HepG2 (cell line): ENCODE measurements at regions not wholly inside any gene's neighbourhood (a gene's known extent, or its start where the extent isn't known, plus 50 kb on each side); places are given as distances from the start of the nearest gene placed in this dataset.

Experiments
- ATAC-seq: fragments of 200-7000 bp; cut with Tn5 transposase; 3 replicates; pipeline ENCODE4 v1.9.1; 2020; ENCODE audit warnings: mild to moderate bottlenecking, moderate library complexity
- BruUV-seq: library from RNA; stranded (reverse); fragments of 400-500 nt; replicated peaks from 2 replicates; lab custom pipeline; 2021; lab: Mats Ljungman, UMichigan
- CTCF ChIA-PET: fragments of 300-600 bp; formaldehyde crosslinking; extraction: SDS; loops from one replicate; lab custom pipeline; 2021; ENCODE audit warnings: low total read pairs, inconsistent platforms, low intra/inter-chr PET ratio; lab: Yijun Ruan, JAX
- POLR2A ChIA-PET: fragments of 350-600 bp; sonication (Branson Sonifier 250); formaldehyde crosslinking; loops from one replicate; lab custom pipeline; 2020; ENCODE audit warnings: antibody characterized with exemption, inconsistent platforms; lab: Yijun Ruan, JAX
- DNase-seq: peaks from one replicate; pipeline ENCODE4 v3.0.0-alpha.2; 2015; ENCODE audit warnings: low spot score
- FAIRE-seq: peaks from 3 replicates; lab custom pipeline; 2011; peaks lifted over from hg19 to GRCh38; lab: Jason Lieb, UNC
- H2AFZ ChIP-seq: one replicate; pipeline ENCODE4 v1.6.1; 2011; ENCODE audit warnings: low read length, inconsistent platforms
- H3K27ac ChIP-seq: fragments of 300-600 bp; 3 replicates; pipeline ENCODE4 v1.8.0; 2011; ENCODE audit warnings: mixed run types, mild to moderate bottlenecking, mixed read lengths, low read length, inconsistent platforms; ENCODE audit not compliant: insufficient read depth; ENCODE audit errors: extremely low read length
- H3K27me3 ChIP-seq, 2 experiments: fragments of 200-600 bp in 1 of 2; 2 replicates in 1 of 2; 3 replicates in 1 of 2; pipeline versions ENCODE4 v1.6.0 to v1.8.0; 2011; ENCODE audit warnings: low read length in 2 of 2, mild to moderate bottlenecking in 2 of 2, moderate library complexity in 2 of 2, inconsistent platforms in 1 of 2; ENCODE audit not compliant: insufficient read depth in 2 of 2, control insufficient read depth in 1 of 2
- H3K36me3 ChIP-seq, 2 experiments: fragments of 200-600 bp in 1 of 2; replicated peaks in 1 of 2; 2 replicates in 1 of 2; 3 replicates in 1 of 2; pipeline versions ENCODE4 v1.5.1 to v1.8.0; 2011; ENCODE audit warnings: low read length in 2 of 2, inconsistent platforms in 1 of 2; ENCODE audit not compliant: insufficient read depth in 2 of 2, control insufficient read depth in 1 of 2
- H3K4me1 ChIP-seq: 2 replicates; pipeline ENCODE4 v1.5.1; 2012; ENCODE audit warnings: low read length, inconsistent platforms; ENCODE audit not compliant: insufficient read depth
- H3K4me2 ChIP-seq: 2 replicates; pipeline ENCODE4 v1.6.0; 2011; ENCODE audit warnings: low read depth, low read length, inconsistent platforms
- H3K4me3 ChIP-seq, 3 experiments: fragments of 200-600 bp in 1 of 3; sonication (generic), shearing (Covaris generic) in 1 of 3; replicated peaks in 1 of 3; 2 replicates each; pipeline ENCODE4 v1.5.1; 2011 to 2016; ENCODE audit warnings: low read length in 3 of 3, inconsistent platforms in 2 of 3, low read depth in 2 of 3, mild to moderate bottlenecking in 2 of 3, control low read depth in 1 of 3, mixed read lengths in 1 of 3; ENCODE audit not compliant: insufficient read depth in 1 of 3
- H3K79me2 ChIP-seq: one replicate; pipeline ENCODE4 v1.6.1; 2011; ENCODE audit warnings: low read length, inconsistent platforms; ENCODE audit not compliant: insufficient read depth
- H3K9ac ChIP-seq: 2 replicates; pipeline ENCODE4 v1.6.0; 2011; ENCODE audit warnings: mild to moderate bottlenecking, low read depth, low read length, inconsistent platforms; ENCODE audit not compliant: insufficient read depth
- H3K9me3 ChIP-seq: 2 replicates; pipeline ENCODE4 v1.5.1; 2012; ENCODE audit warnings: mild to moderate bottlenecking, low read length
- H4K20me1 ChIP-seq: 2 replicates; pipeline ENCODE4 v1.6.0; 2011; ENCODE audit warnings: inconsistent platforms, mild to moderate bottlenecking, low read length, moderate library complexity; ENCODE audit not compliant: insufficient read depth
- ARID3A ChIP-seq: IDR thresholded peaks from 2 replicates; pipeline ENCODE4 v1.6.1; 2012; ENCODE audit warnings: low read depth, low read length, improper control_type of control experiment
- E2F5 ChIP-seq: sonication (generic); formaldehyde crosslinking; conservative IDR thresholded peaks from 2 replicates; pipeline ENCODE4 v1.4.0; 2020; ENCODE audit warnings: missing genetic modification reagents
- FOXM1 ChIP-seq: sonication (generic); formaldehyde crosslinking; IDR thresholded peaks from 2 replicates; pipeline ENCODE4 v1.5.0; 2020; ENCODE audit warnings: missing genetic modification reagents
- KDM6A ChIP-seq: IDR thresholded peaks from 2 replicates; pipeline ENCODE4 v1.6.1; 2016; ENCODE audit warnings: low read depth
- MXD4 ChIP-seq: IDR thresholded peaks from 2 replicates; pipeline ENCODE4 v1.6.1; 2016; ENCODE audit warnings: mild to moderate bottlenecking, missing biosample characterization, missing genetic modification reagents
- NAIF1 ChIP-seq: sonication (generic); formaldehyde crosslinking; IDR thresholded peaks from 2 replicates; pipeline ENCODE4 v1.5.0; 2020; ENCODE audit warnings: mild to moderate bottlenecking, missing genetic modification reagents, borderline replicate concordance
- NFYC ChIP-seq: IDR thresholded peaks from 2 replicates; pipeline ENCODE4 v1.6.1; 2016; ENCODE audit warnings: missing genetic modification reagents, missing compliant biosample characterization
- SAP130 ChIP-seq: IDR thresholded peaks from 2 replicates; pipeline ENCODE4 v1.6.1; 2016; ENCODE audit warnings: low read depth
- SMYD3 ChIP-seq: sonication (generic); formaldehyde crosslinking; IDR thresholded peaks from 2 replicates; pipeline ENCODE4 v1.8.1; 2023; ENCODE audit warnings: mild to moderate bottlenecking, missing genetic modification reagents
- TBX2 ChIP-seq: sonication (generic); formaldehyde crosslinking; IDR thresholded peaks from 2 replicates; pipeline ENCODE4 v1.5.0; 2020; ENCODE audit warnings: missing genetic modification reagents, mild to moderate bottlenecking, borderline replicate concordance
- ZNF609 ChIP-seq: sonication (generic); formaldehyde crosslinking; IDR thresholded peaks from 2 replicates; pipeline ENCODE4 v1.4.0; 2020; ENCODE audit warnings: mild to moderate bottlenecking, missing genetic modification reagents, borderline replicate concordance
- ZNF639 ChIP-seq: conservative IDR thresholded peaks from 2 replicates; pipeline ENCODE4 v1.6.1; 2018; ENCODE audit warnings: missing genetic modification reagents
- ZZZ3 ChIP-seq: sonication (generic); formaldehyde crosslinking; IDR thresholded peaks from 2 replicates; pipeline ENCODE4 v1.4.0; 2020; ENCODE audit warnings: missing genetic modification reagents, mild to moderate bottlenecking, borderline replicate concordance
- WGBS: methylation state at CpG from one replicate; pipeline ENCODE4 v1.1.6; 2017; ENCODE audit warnings: low lambda C conversion rate; 5-methylcytosine and 5-hydroxymethylcytosine counted together
- in situ Hi-C: cut with HindIII; loops from 2 replicates; pipeline ENCODE4 v1.10.0; 2017; ENCODE audit warnings: low pct_unique_long_range_greater_than_20kb; ENCODE audit not compliant: extremely low pct_ligation_motif_present
- intact Hi-C: fragments of 100-400 bp; cut with micrococcal nuclease; formaldehyde crosslinking; loops from one replicate; pipeline ENCODE4 v1.10.0; 2022; ENCODE audit not compliant: unreplicated experiment

- no peak overlapping the region for H3K4me2 ChIP-seq
- ATAC-seq = no peak
- no peaks in the 10 kb centered on the region for H3K27me3 ChIP-seq
- H3K9ac ChIP-seq = no peak overlapping the region
- intact Hi-C loops (no loop called here), in situ Hi-C loops (no loop called here)
- no peak overlapping the region for H3K27ac ChIP-seq
- 0 out of 2 replicates have a peak, but pooled peaks cover 4% of the 10 kb centered on the region for H3K4me1 ChIP-seq
- H2AFZ ChIP-seq = no peak overlapping the region
- no TSS peak for BruUV-seq
- FAIRE-seq = no peak
- POLR2A ChIA-PET = interaction anchor here (1.2 kb wide), 1 partner anchor 10 kb away, joined by 3 read pairs; no protein-coding TSS in a partner anchor
- no peak for DNase-seq
- H4K20me1 ChIP-seq = no peaks in the 10 kb centered on the region
- CTCF ChIA-PET = no interaction called here
- H3K4me3 ChIP-seq = no peak overlapping the region
- H3K9me3 ChIP-seq = no peaks in the 10 kb centered on the region
- no peaks in the 10 kb centered on the region for H3K36me3 ChIP-seq
- no peaks in the 10 kb centered on the region for H3K79me2 ChIP-seq
- 61% methylated on average over 11 of the region's 12 CpGs for WGBS
- TF ChIP-seq ZZZ3 (CRISPR knock-in tag) = no peak
- no peak for TF ChIP-seq FOXM1 (CRISPR knock-in tag)
- TF ChIP-seq NFYC (CRISPR knock-in tag) = no peak
- TF ChIP-seq ZNF639 (CRISPR knock-in tag) = no peak
- no peak for TF ChIP-seq SMYD3 (CRISPR knock-in tag)
- TF ChIP-seq NAIF1 = no peak
- TF ChIP-seq MXD4 (CRISPR knock-in tag) = no peak
- no peak for TF ChIP-seq ZNF609 (CRISPR knock-in tag)
- no peak for TF ChIP-seq ARID3A
- TF ChIP-seq E2F5 (CRISPR knock-in tag) = no peak
- TF ChIP-seq SAP130 (CRISPR knock-in tag) = no peak
- TF ChIP-seq KDM6A = no peak
- no peak for TF ChIP-seq TBX2 (CRISPR knock-in tag)
Observed at GRCh38 chr17:13393841-13394710, 207.7 kb downstream of the HS3ST3A1 start.
